ENCODE measurements at regions not wholly inside any gene's neighbourhood (a gene's known extent, or its start where the extent isn't known, plus 50 kb on each side); places are given as distances from the start of the nearest gene placed in this dataset.

DNA sequence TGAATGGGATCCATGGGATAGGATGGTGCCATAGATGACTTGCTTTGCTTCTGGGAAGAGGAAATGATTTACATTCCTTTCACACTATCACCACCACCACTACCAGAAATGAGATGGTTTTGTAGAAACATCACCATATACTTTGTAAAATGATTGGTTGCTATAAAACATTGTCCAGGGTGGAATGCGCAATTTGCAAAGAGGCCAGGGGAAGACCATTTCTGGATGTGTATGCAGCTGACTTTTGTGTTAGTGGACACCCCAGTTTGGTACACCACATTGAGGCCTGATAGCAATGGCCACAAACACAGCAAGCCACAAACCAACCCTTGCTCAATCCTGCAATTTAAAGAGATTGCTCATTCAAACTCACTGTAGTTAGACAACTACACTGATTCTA, 56.7 kb upstream of the RCN1 start:
- TF ChIP-seq, protein P1, sequence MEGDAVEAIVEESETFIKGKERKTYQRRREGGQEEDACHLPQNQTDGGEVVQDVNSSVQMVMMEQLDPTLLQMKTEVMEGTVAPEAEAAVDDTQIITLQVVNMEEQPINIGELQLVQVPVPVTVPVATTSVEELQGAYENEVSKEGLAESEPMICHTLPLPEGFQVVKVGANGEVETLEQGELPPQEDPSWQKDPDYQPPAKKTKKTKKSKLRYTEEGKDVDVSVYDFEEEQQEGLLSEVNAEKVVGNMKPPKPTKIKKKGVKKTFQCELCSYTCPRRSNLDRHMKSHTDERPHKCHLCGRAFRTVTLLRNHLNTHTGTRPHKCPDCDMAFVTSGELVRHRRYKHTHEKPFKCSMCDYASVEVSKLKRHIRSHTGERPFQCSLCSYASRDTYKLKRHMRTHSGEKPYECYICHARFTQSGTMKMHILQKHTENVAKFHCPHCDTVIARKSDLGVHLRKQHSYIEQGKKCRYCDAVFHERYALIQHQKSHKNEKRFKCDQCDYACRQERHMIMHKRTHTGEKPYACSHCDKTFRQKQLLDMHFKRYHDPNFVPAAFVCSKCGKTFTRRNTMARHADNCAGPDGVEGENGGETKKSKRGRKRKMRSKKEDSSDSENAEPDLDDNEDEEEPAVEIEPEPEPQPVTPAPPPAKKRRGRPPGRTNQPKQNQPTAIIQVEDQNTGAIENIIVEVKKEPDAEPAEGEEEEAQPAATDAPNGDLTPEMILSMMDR (IDR thresholded peaks at IDR 0.05): no peak
- TF ChIP-seq POLR2A (IDR thresholded peaks at IDR 0.05) (no peak), POLR2AphosphoS5 (IDR thresholded peaks at IDR 0.05; ENCODE audit: insufficient read depth in 1 of 2, low read depth in 1 of 2) (no peak)

Data from vagina (tissue), 2 donors.